Esophagus muscularis mucosa (tissue), 4 donors: ENCODE measurements at regions not wholly inside any gene's neighbourhood (a gene's known extent, or its start where the extent isn't known, plus 50 kb on each side); places are given as distances from the start of the nearest gene placed in this dataset.
A peak's percentile ranks its signal among the peaks of the same experiment; 100 is the strongest.

Experiments used
- DNase-seq: peaks from one replicate; pipeline ENCODE4 v3.0.0-alpha.2; 2017; ENCODE audit errors: extremely low spot score
- H3K27ac ChIP-seq, 4 donors: fragments of 200-600 bp; sonication (generic); replicated peaks in 1 of 4; 1 replicate in 3 of 4; 2 replicates in 1 of 4; pipeline ENCODE4 v1.5.1; 2016 to 2019; ENCODE audit warnings: mild to moderate bottlenecking in 1 of 4
- H3K27me3 ChIP-seq, 4 donors: fragments of 200-600 bp; sonication (generic); one replicate each; pipeline versions ENCODE4 v1.5.1 to v1.6.0; 2016 to 2019
- H3K36me3 ChIP-seq, 4 donors: fragments of 200-600 bp; sonication (generic); one replicate each; pipeline ENCODE4 v1.5.1; 2016 to 2019
- H3K4me1 ChIP-seq, 4 donors: fragments of 200-600 bp; sonication (generic); one replicate each; pipeline ENCODE4 v1.5.1; 2016 to 2019
- H3K4me3 ChIP-seq, 4 donors: fragments of 200-600 bp; sonication (generic); 1 replicate in 2 of 4; 2 replicates in 2 of 4; pipeline ENCODE4 v1.5.1; 2016 to 2019; ENCODE audit warnings: mild to moderate bottlenecking in 4 of 4, moderate library complexity in 1 of 4
- H3K9me3 ChIP-seq, 4 donors: fragments of 200-600 bp; sonication (generic); 1 replicate in 3 of 4; 2 replicates in 1 of 4; pipeline ENCODE4 v1.5.1; 2016 to 2019
- CTCF ChIP-seq, 3 experiments: fragments of 200-600 bp in 2 of 3; fragments of 450-650 bp in 1 of 3; sonication (generic) in 2 of 3; IDR thresholded peaks; one replicate each; pipeline ENCODE4 v1.5.1; 2017 to 2019; ENCODE audit warnings: antibody characterized with exemption in 3 of 3, mild to moderate bottlenecking in 2 of 3, moderate library complexity in 1 of 3
- EP300 ChIP-seq: sonication (generic); formaldehyde crosslinking; IDR thresholded peaks from one replicate; pipeline ENCODE4 v1.6.1; 2017; ENCODE audit warnings: antibody characterized with exemption
- POLR2A ChIP-seq: fragments of 450-650 bp; IDR thresholded peaks from one replicate; pipeline ENCODE4 v1.6.1; 2017; ENCODE audit warnings: antibody characterized with exemption, moderate library complexity, mild to moderate bottlenecking, low read depth
- POLR2AphosphoS5 ChIP-seq, 2 donors: sonication (generic); formaldehyde crosslinking; IDR thresholded peaks; one replicate each; pipeline ENCODE4 v1.6.1; 2017; ENCODE audit warnings: antibody characterized with exemption in 2 of 2
- WGBS: methylation state at CpG from one replicate; pipeline ENCODE4 v1.1.5; 2018; 5-methylcytosine and 5-hydroxymethylcytosine counted together
- intact Hi-C: fragments of 100-400 bp; cut with DNase I; formaldehyde crosslinking; loops from one replicate; pipeline ENCODE4 v1.15.1; 2023

- WGBS = 76% methylated on average over 1 of the region's 1 CpG
- no peaks in the 10 kb centered on the region for H3K27me3 ChIP-seq
- TF ChIP-seq POLR2AphosphoS5 (IDR thresholded peaks at IDR 0.05) = no peak
- no peak overlapping the region for H3K4me3 ChIP-seq
- H3K36me3 ChIP-seq = no peaks in the 10 kb centered on the region
- no peaks in the 10 kb centered on the region for H3K4me1 ChIP-seq
- no peak for DNase-seq
- H3K9me3 ChIP-seq = no peaks in the 10 kb centered on the region
- H3K27ac ChIP-seq = no peak overlapping the region
- intact Hi-C loops = no loop called here
These were observed 102.5 kb upstream of the MME start for GRCh38 chr3:154977666-154978065.

GRCh38 chr3:154976072-154976983 is 103.8 kb upstream of the MME start:
- H3K27ac ChIP-seq = no peak overlapping the region
- TF ChIP-seq CTCF (IDR thresholded peaks at IDR 0.05) (no peak), POLR2A (no peak), EP300 (no peak), POLR2AphosphoS5 (IDR thresholded peaks at IDR 0.05) (no peak)
- intact Hi-C loops = no loop called here
- H3K36me3 ChIP-seq = no peaks in the 10 kb centered on the region
- 91% methylated on average over 5 of the region's 5 CpGs for WGBS
- no peaks in the 10 kb centered on the region for H3K9me3 ChIP-seq
- peaks cover 0 to 9% (median 0%) of the 10 kb centered on the region in 4 donors for H3K4me1 ChIP-seq
- no peaks in the 10 kb centered on the region for H3K27me3 ChIP-seq
- DNase-seq = no peak
- H3K4me3 ChIP-seq = no peak overlapping the region

GRCh38 chr3:154973851-154974250 is 106.3 kb upstream of the MME start:
- no peak for DNase-seq
- Histone ChIP-seq H3K4me3 (no peak overlapping the region), H3K9me3 (no peaks in the 10 kb centered on the region), H3K27me3 (no peaks in the 10 kb centered on the region), H3K36me3 (no peaks in the 10 kb centered on the region), H3K4me1 (peaks cover 0 to 15% (median 0%) of the 10 kb centered on the region in 4 donors), H3K27ac (no peak overlapping the region)
- no peak for TF ChIP-seq POLR2AphosphoS5 (IDR thresholded peaks at IDR 0.05)
- TF ChIP-seq POLR2A = no peak
- no peak for TF ChIP-seq EP300
- no peak for TF ChIP-seq CTCF (IDR thresholded peaks at IDR 0.05)
- intact Hi-C loops = no loop called here
- WGBS = 84% methylated on average over 3 of the region's 3 CpGs

GRCh38 chr3:154972951-154973350 is 107.2 kb upstream of the MME start:
- Histone ChIP-seq H3K36me3 (no peaks in the 10 kb centered on the region), H3K9me3 (no peaks in the 10 kb centered on the region), H3K27me3 (no peaks in the 10 kb centered on the region), H3K27ac (no peak overlapping the region), H3K4me3 (no peak overlapping the region), H3K4me1 (peaks cover 0 to 15% (median 0%) of the 10 kb centered on the region in 4 donors)
- intact Hi-C loops = no loop called here
- 92% methylated on average over 1 of the region's 1 CpG for WGBS
- DNase-seq = no peak
- TF ChIP-seq EP300 (no peak), CTCF (IDR thresholded peaks at IDR 0.05) (no peak), POLR2A (no peak), POLR2AphosphoS5 (IDR thresholded peaks at IDR 0.05) (no peak)

- no peak for DNase-seq
- TF ChIP-seq CTCF (IDR thresholded peaks at IDR 0.05) (no peak), EP300 (no peak), POLR2A (no peak), POLR2AphosphoS5 (IDR thresholded peaks at IDR 0.05) (no peak)
- Histone ChIP-seq H3K36me3 (no peaks in the 10 kb centered on the region), H3K27me3 (no peaks in the 10 kb centered on the region), H3K4me1 (peaks cover 0 to 15% (median 0%) of the 10 kb centered on the region in 4 donors), H3K27ac (peak overlapping the region in 2 of 4 donors; percentile 10 to 24), H3K9me3 (no peaks in the 10 kb centered on the region), H3K4me3 (no peak overlapping the region)
- 65% methylated on average over 2 of the region's 2 CpGs for WGBS
- intact Hi-C loops = no loop called here
These were observed 108.3 kb upstream of the MME start for GRCh38 chr3:154971771-154972326.
